ENCODE measurements at regions not wholly inside any gene's neighbourhood (a gene's known extent, or its start where the extent isn't known, plus 50 kb on each side); places are given as distances from the start of the nearest gene placed in this dataset.
A peak's percentile ranks its signal among the peaks of the same experiment; 100 is the strongest.

DNA sequence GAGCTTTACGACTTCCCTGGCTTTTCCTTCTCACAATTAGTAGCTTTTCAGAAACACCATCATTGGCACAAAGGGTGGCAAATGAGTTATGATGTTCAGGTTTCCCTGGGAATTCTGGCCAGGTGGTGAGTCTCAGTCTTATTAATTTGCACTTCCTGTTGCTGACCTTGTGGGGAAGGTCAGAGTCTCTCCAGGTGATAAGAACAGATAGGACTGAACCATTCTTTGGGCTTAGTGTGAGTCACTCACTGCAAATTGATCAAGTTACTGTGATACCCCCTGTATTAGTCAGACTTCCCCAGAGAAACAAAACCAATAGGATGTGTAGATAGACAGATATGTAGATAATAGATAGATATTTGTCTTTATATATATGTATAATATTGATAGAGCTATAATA is 53.8 kb upstream of the RANBP3L start:
- Mint-ChIP-seq H3K9me3 (no peaks in the 10 kb centered on the region), H3K36me3 (no peaks in the 10 kb centered on the region), H3K27ac (no peak overlapping the region)
- no peak for ATAC-seq
- DNase-seq (ENCODE audit: low spot score in 2 of 2), result no peak

DNA sequence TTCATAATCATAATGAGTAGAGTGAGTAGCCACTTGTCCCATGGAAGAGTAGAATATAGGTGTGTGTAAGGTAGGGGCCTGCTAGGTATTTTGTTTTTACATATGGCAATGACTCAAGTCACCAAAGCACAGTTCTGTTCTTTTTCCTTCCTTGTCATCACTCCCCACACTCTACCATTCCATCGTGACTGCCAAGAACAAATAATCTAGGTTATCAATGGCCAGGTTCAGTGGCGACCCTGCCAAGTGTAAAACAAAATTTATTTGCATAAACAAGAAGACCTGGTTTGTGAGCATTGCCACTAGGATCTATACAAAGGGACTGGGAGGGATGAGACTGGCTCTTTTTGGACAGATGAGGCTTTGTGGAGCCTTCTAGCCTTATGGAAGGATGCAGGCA is 55.2 kb upstream of the RANBP3L start:
- no peak for DNase-seq (ENCODE audit: low spot score in 2 of 2)
- Mint-ChIP-seq H3K36me3 (no peaks in the 10 kb centered on the region), H3K9me3 (no peaks in the 10 kb centered on the region), H3K27ac (no peak overlapping the region)
- ATAC-seq, result no peak

DNA sequence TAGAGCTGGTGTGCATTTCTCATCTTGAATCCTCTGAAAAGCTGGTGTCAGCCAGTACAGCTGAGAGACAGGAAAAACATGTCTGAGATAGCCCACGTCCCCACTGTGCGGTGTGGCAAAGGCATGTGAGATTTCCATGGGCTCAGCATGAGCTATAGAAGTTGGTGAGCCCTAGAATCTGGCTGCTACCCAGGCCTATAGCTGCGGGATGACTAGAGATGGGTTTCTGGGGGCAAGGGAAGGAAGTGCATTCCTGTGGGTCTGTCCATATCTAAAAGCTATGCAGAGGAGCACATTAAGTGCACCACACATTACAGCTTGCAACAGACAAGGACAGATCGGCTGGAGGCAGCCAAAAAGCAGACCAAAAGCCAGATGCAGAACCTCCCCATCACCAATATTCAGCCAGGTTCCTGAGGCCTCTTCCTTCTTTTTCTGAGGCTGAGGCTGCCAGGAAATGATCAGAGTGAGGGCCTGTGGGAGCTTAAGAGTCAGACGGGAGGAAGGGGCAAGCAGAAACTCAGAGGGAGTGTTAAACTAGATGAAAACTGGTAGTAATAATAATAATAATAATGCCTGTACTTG is 55.8 kb upstream of the RANBP3L start:
- Mint-ChIP-seq H3K9me3 (no peaks in the 10 kb centered on the region), H3K27ac (no peak overlapping the region), H3K36me3 (no peaks in the 10 kb centered on the region)
- no peak for DNase-seq (ENCODE audit: low spot score in 2 of 2)
- no peak for ATAC-seq

DNA sequence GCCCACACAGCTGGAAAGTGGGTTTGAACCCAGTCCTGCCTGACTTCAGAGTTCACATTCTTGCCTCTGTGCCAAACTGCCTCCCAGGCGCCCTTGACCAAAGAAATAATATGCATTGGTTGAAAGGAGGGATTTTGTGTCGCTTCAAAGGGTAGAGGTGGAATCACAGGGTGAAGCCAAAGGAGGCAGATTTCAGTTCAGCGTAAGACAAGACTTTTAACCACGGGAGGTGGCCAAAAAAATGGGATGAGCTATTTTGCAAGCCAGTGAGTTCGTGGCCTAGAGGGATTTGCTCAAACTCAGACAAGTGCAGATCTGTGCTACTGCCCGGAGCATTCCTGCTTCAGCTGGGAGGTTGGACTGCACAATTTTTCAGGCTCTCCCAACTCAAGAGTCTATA is 57.6 kb upstream of the RANBP3L start:
- ATAC-seq (no peak), DNase-seq (ENCODE audit: low spot score in 2 of 2) (no peak)
- Mint-ChIP-seq H3K27ac (no peak overlapping the region), H3K9me3 (no peaks in the 10 kb centered on the region), H3K36me3 (no peaks in the 10 kb centered on the region)

DNA sequence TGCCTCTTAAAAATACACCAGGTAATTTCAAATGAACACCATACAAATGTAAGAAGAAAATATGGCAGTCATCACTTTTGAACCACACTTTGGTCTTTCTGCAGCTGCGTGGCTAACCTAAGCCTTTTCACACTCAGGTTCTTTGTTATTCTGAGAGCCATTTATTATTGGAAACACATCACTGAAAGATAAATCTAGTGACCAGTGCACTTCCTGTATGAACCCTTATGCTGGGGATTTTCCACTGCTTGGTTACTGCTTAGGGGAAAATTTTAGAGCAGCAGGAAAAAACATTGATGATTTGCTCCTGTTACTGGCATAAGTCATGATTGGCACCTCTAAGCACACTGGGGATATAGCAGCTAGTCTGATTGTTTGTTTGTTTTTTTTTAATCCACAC is 58.6 kb upstream of the RANBP3L start:
- Mint-ChIP-seq H3K27ac (peak overlapping the region in 1 of 2 donors; percentile 25), H3K36me3 (no peaks in the 10 kb centered on the region), H3K9me3 (no peaks in the 10 kb centered on the region)
- ATAC-seq (peak; percentile 18 to 80), DNase-seq (ENCODE audit: low spot score in 2 of 2) (no peak)

DNA sequence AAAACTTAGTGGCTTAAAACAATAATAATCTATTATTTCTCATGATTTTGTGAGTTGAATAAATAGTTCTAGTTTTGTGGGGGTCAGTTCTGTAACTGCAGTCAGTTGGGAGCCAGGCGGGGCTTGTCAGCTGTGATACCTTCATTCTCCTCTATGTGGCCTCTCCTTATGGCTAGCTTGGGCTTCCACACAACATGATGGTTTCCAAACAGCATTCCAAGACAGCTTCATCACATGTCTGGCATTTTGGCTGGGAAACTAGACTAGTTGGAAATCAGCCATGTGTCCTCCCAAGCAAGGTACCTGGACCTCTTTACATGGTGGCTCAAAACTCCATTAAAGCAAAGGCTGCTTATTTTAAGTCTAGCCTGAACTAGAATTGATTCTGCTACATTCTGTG is 61.4 kb upstream of the RANBP3L start:
- H3K27ac Mint-ChIP-seq, result no peak overlapping the region
- DNase-seq (ENCODE audit: low spot score in 2 of 2) (no peak), ATAC-seq (no peak)
- no peaks in the 10 kb centered on the region for H3K36me3 Mint-ChIP-seq
- H3K9me3 Mint-ChIP-seq, result no peaks in the 10 kb centered on the region

DNA sequence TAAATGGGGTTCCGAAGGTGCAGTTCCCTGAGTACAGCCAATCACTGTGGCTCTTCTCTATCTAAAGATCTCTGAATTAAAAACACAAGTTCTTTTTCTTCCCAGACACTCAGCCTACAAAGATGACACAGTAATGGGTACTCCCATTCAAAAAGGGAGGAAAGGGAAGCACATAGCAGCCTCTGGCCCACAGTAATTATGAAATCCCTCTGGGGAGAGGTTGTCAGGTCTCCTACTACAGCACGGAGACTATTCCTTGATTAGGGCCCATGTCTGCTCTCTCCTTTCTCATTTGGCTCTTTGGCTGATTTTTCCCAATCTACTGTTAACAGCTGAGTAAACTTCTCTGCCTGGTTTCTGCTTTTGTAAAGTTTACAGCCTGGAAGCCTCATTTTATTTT is 62.0 kb upstream of the RANBP3L start:
- Mint-ChIP-seq H3K27ac (no peak overlapping the region), H3K9me3 (no peaks in the 10 kb centered on the region), H3K36me3 (no peaks in the 10 kb centered on the region)
- DNase-seq (ENCODE audit: low spot score in 2 of 2), result no peak
- no peak for ATAC-seq

DNA sequence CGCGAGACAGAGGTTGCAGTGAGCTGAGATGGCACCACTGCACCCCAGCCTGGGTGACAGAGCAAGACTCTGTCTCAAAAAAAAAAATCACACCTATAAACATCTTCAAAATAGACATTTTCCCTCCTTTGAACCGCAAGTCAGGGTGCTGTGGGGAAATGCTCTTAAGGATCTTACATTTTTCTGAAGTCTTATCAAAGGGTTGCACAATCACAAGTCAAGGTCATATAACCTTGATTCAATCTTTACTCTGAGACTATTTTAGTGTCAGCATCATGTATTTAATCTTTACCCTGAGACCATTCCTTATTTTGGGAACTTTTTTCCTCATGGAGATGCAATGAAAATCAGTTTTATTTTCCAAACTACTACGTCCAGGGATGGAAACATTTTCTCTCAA is 62.8 kb upstream of the RANBP3L start:
- no peak overlapping the region for H3K27ac Mint-ChIP-seq
- ATAC-seq, result no peak

DNA sequence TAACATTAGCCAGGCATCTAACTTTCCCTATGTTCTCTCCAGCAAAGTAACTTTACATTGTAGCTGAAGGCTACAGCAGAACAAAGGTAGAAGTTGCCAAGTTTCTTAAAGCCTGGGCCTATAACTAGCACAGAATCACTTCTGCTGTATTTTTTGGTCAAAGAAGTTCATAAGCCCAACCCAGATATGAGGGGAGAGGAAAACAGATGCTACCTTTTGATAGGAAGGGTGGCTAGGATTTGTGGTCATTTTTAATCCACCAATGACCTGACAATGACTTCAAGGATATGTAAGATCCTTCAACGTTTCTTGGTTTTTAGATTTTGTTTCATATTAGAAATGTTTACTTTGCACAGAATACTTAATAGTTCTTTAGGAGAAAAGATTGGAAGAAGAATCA is 64.2 kb upstream of the RANBP3L start:
- Mint-ChIP-seq H3K27ac (no peak overlapping the region), H3K36me3 (peaks cover 0 to 6% of the 10 kb centered on the region in 2 donors), H3K9me3 (peaks cover 0 to 5% of the 10 kb centered on the region in 2 donors)
- DNase-seq (ENCODE audit: low spot score in 2 of 2) (no peak), ATAC-seq (no peak)

More for the DNA sequence above, 62.8 kb upstream of the RANBP3L start:
- DNase-seq (ENCODE audit: low spot score in 2 of 2), result no peak
- no peaks in the 10 kb centered on the region for H3K9me3 Mint-ChIP-seq
- no peaks in the 10 kb centered on the region for H3K36me3 Mint-ChIP-seq

DNA sequence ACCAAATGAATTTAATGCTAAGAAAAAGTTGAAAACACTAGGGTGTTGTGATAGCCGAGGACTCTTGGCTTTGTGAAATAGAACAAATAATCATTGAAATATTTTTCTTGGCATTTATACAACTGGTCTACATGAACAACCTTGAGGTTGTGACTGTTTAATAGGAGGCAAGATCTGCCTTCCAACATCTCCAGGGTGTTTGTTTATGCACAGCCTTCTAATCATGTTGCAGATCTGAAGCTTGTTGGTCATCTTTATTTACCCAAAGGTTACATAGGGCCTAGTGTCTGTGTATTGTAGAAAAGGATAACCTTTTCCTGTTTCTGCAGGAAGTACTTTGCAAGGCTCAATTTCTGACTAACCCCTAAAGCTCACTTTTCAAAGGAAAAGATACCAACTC is 65.2 kb upstream of the RANBP3L start:
- ATAC-seq (no peak), DNase-seq (ENCODE audit: low spot score in 2 of 2) (no peak)
- Mint-ChIP-seq H3K36me3 (peaks cover 0 to 6% of the 10 kb centered on the region in 2 donors), H3K27ac (no peak overlapping the region), H3K9me3 (peaks cover 0 to 5% of the 10 kb centered on the region in 2 donors)

DNA sequence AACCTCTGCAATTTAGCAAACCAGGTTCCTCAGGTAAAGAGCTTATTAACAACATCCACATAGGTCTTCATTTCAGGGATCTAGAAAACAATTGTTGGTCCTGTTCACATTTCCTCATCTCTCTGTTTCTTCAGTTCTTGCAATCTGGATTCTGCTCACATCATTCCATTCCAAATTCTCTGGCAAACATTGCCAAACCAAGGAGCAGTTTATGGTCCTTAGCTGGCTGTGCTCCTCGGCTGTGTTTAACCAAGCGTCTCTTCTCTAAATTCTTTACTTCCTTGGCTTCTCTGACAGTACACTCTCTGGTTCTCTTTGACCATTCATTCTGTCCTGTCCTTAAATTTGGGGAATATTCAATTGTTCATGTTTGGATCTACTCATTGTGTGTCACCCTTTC is 65.8 kb upstream of the RANBP3L start:
- ATAC-seq, result no peak
- H3K27ac Mint-ChIP-seq, result no peak overlapping the region
- H3K9me3 Mint-ChIP-seq, result peaks cover 0 to 5% of the 10 kb centered on the region in 2 donors
- H3K36me3 Mint-ChIP-seq, result peaks cover 0 to 6% of the 10 kb centered on the region in 2 donors
- no peak for DNase-seq (ENCODE audit: low spot score in 2 of 2)

DNA sequence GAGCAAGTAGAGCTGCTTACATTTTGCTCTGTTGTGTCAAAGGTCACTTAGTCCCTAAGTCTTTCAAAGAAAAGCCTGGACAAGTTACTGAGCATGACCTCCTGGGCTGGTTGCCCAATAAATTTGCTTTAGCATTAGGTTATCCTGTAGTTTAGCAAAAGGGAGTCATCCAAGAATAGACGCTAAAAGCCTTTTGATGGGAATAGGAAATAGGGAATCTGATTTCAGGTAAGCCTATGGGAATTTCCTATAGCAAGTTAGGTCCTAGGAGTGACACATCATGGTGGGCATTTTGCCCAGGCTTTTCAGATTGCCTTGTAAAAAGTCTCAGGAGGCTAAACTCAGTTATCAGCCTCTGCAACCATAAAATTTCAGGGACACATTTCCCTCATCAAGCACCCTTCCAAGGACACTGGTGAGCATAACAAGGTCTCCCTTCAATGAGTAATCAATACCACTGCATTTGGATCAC is 67.6 kb upstream of the RANBP3L start:
- DNase-seq (ENCODE audit: low spot score in 2 of 2) (no peak), ATAC-seq (no peak)
- H3K36me3 Mint-ChIP-seq, result peaks cover 0 to 6% of the 10 kb centered on the region in 2 donors
- H3K27ac Mint-ChIP-seq, result no peak overlapping the region
- H3K9me3 Mint-ChIP-seq, result peaks cover 0 to 5% of the 10 kb centered on the region in 2 donors

DNA sequence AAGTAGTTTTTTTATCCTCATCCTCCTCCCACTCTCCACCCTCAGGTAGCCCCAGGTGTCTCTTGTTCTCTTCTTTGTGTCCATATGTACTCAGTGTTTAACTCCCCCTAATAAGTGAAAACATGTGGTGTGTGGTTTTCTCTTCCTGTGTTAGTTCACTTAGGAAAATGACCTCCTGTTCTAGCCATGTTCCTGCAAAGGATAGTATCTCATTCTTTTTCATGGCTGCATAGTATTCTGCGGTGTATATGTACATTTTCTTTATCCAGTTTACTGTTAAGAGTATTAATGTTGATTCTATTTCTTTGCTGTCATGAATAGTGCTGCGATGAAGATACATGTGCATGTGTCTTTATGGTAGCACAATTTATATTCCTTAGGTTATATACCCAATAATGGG is 68.4 kb upstream of the RANBP3L start:
- Mint-ChIP-seq H3K36me3 (peaks cover 0 to 6% of the 10 kb centered on the region in 2 donors), H3K9me3 (peaks cover 0 to 5% of the 10 kb centered on the region in 2 donors), H3K27ac (no peak overlapping the region)
- ATAC-seq, result no peak
- no peak for DNase-seq (ENCODE audit: low spot score in 2 of 2)

DNA sequence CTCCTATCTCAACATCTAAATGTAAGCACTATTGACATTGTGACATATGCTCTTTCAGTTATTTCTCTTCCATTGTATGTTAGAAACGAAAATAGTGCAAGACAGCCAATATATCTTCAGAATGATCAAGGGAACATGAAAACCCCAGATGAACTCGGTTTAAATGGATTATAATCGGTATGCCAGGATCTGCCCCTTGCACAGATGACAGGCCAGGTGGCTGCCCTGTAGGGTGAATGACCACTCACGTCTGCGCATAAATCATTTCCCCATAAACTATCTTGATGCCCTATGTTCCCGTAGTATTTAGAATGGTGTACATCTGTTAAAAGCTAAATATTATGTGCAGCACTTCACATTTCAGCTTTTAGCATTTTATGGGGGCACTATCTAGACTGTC is 69.7 kb upstream of the RANBP3L start:
- H3K9me3 Mint-ChIP-seq, result peaks cover 0 to 5% of the 10 kb centered on the region in 2 donors

DNA sequence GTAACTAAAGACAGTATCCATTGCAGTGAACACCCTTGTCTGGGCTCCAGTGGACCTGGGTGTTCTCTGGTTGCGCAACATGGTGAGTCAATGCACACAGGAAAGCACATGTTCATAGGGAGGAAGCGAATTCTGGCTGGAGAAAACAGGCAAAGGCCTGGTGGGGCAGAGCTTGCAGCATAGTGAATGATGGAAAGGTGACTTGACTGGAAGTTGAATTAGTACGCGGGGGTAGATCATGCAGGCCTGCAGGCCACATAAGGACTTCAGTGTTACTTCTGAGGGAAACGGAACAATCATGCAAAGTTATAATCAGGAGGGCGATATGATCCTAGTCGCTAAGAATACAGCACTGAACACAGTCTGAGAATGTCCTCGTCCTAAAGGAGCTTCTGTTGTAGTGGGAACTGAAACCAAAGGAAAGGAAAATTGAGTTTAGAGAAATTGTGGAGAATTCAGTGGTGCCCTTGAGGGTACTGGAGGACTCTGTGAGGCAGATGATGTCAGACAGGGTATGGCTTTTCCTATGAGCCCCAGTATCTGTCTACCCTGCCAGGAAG is 71.9 kb upstream of the RANBP3L start:
- H3K9me3 Mint-ChIP-seq, result peaks cover 0 to 5% of the 10 kb centered on the region in 2 donors
- no peak overlapping the region for H3K27ac Mint-ChIP-seq
- DNase-seq (ENCODE audit: low spot score in 2 of 2) (no peak), ATAC-seq (no peak)
- H3K36me3 Mint-ChIP-seq, result peaks cover 0 to 6% of the 10 kb centered on the region in 2 donors

More for the DNA sequence above, 69.7 kb upstream of the RANBP3L start:
- H3K27ac Mint-ChIP-seq, result no peak overlapping the region
- peaks cover 0 to 6% of the 10 kb centered on the region in 2 donors for H3K36me3 Mint-ChIP-seq
- no peak for DNase-seq (ENCODE audit: low spot score in 2 of 2)
- ATAC-seq, result no peak

DNA sequence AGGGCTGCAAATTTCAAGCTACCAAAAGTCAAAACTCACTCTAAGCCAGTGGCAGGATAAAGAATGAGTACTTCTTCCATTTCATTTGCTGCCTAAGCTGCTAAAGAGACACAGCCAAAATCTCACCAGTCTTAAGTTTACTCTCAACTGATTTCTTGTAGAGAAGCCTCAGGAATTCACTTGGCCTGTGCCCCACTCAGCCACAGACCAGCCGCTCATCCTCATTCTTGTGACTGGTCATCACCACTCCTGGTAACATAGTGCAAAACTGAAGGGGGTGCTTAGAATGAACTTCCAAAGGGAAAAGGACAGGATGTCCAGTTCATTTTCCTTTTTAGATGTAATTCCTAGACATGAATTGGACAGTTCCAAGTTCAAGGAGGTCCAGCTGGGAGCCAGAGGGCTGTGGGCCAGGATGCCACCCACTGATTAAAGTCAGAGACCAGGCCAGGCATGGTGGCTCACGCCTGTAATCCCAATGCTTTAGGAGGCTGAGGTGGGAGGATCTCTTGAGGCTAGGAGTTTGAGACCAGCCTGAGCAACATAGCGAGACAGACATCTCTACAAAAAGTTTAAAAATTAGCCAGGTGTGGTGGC is 72.7 kb upstream of the RANBP3L start:
- H3K36me3 Mint-ChIP-seq, result peaks cover 0 to 6% of the 10 kb centered on the region in 2 donors
- no peak overlapping the region for H3K27ac Mint-ChIP-seq
- ATAC-seq (no peak), DNase-seq (ENCODE audit: low spot score in 2 of 2) (no peak)
- peaks cover 0 to 5% of the 10 kb centered on the region in 2 donors for H3K9me3 Mint-ChIP-seq

DNA sequence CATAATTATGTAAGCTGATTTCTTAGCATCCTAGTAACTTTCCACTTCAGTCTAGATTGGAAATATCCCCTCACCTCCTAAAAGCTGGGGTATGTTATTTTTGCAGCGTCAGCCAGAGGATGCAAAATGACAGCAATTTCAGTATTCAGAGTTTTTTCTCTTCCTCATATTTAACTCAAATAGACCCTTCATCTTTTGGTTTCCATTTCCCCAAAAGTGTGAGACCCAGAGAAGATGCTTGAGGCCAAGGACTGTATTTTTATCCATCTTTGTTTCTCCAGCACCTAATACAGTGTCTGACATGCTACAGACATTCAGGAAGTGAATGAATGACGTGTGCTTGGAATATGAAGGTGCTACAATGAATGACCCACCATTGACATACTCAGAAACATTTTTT is 75.5 kb upstream of the RANBP3L start:
- H3K27ac Mint-ChIP-seq, result no peak overlapping the region
- ATAC-seq (no peak), DNase-seq (ENCODE audit: low spot score in 2 of 2) (no peak)
- H3K36me3 Mint-ChIP-seq, result no peaks in the 10 kb centered on the region
- no peaks in the 10 kb centered on the region for H3K9me3 Mint-ChIP-seq

DNA sequence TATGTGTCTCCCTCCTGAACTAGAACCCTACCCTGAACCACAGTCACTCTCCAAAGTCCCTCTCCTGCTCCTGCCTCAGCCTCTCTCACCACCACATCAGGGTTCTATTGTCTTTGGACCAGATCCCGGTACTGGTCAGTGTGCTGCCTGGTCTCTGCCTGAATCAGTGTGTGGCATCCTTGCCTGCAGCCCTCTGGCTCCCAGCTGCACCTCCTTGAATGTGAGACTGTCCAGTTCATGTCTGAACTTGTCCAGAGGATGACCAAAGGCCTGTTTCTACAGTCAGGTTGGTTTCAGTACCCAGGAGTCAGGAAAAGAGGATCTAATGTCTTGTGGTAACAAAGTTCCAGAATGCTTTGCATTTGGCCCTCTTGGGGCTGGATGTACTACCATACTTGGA is 76.8 kb upstream of the RANBP3L start:
- ATAC-seq (no peak), DNase-seq (ENCODE audit: low spot score in 2 of 2) (no peak)
- Mint-ChIP-seq H3K36me3 (no peaks in the 10 kb centered on the region), H3K9me3 (no peaks in the 10 kb centered on the region), H3K27ac (peak overlapping the region in 1 of 2 donors; percentile 76)

Data from activated naive CD4-positive, alpha-beta T cell treated with anti-CD3 and anti-CD28 coated beads, Interleukin-2, amount 50 U/mL, for 72 hours (primary cell).